Mucosa of descending colon (tissue), 3 donors: ENCODE measurements at regions not wholly inside any gene's neighbourhood (a gene's known extent, or its start where the extent isn't known, plus 50 kb on each side); places are given as distances from the start of the nearest gene placed in this dataset.

ENCODE experiments used
- ATAC-seq: fragments of 200-7000 bp; cut with Tn5 transposase; one replicate; pipeline ENCODE4 v1.9.1; 2020; ENCODE audit warnings: mild to moderate bottlenecking, moderate library complexity
- DNase-seq, 3 donors: peaks; one replicate each; pipeline ENCODE4 v3.0.0-alpha.2; 2020
- H3K36me3 ChIP-seq: fragments of 200-600 bp; one replicate; pipeline ENCODE4 v1.8.0; 2021; ENCODE audit warnings: low read depth, mild to moderate bottlenecking
- H3K4me1 ChIP-seq: fragments of 200-600 bp; one replicate; pipeline ENCODE4 v1.8.0; 2021; ENCODE audit warnings: low read depth, mild to moderate bottlenecking
- H3K4me3 ChIP-seq: fragments of 200-600 bp; one replicate; pipeline ENCODE4 v1.8.0; 2021; ENCODE audit warnings: mild to moderate bottlenecking
- H3K9me3 ChIP-seq: fragments of 200-600 bp; one replicate; pipeline ENCODE4 v1.8.0; 2021; ENCODE audit warnings: mild to moderate bottlenecking
- intact Hi-C, 2 donors: fragments of 100-400 bp; cut with DNase I in 1 of 2; cut with micrococcal nuclease in 1 of 2; formaldehyde crosslinking; loops; one replicate each; pipeline versions ENCODE4 v1.11.0 to v1.11.1; 2022; cut with DNase I, micrococcal nuclease
- TF ChIP-seq, protein P1 (sequence below): fragments of 200-600 bp; IDR thresholded peaks from one replicate; pipeline ENCODE4 v1.8.0; 2022; ENCODE audit warnings: antibody characterized with exemption, mild to moderate bottlenecking
- donor health status: DM: no; HTN: no; CAD: no; lungs with moderate emphysema.
- donor health status: DM: no; HTN: no; CAD: no.
- donor health status: DM: no; HTN: yes; CAD: no.

DNA sequence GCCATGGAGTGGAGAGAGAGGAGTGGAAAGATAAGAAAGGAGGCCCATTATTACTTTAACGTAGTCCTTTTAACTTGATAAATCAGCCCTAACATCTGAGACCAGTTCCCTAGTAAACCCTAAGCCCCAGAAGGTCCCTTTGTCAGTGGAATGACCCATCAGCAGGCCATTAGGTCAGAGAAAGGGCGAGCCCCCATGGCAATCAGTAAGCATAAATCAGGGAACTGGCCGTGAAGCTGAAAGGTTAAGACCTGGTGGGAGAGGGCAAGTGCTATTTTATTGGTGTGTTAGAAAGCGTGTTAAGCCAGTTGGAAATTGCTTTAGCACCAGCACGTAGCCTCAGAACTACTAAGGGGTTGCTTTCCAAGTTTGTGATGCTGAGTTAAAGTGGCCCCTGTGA is 708.0 kb downstream of the BCL11B start:
- ATAC-seq = no peak
- intact Hi-C loops = no loop called here
- Histone ChIP-seq H3K36me3 (no peaks in the 10 kb centered on the region), H3K4me1 (no peaks in the 10 kb centered on the region), H3K9me3 (no peaks in the 10 kb centered on the region), H3K4me3 (no peak overlapping the region)
- DNase-seq = no peak
- TF ChIP-seq, protein P1, sequence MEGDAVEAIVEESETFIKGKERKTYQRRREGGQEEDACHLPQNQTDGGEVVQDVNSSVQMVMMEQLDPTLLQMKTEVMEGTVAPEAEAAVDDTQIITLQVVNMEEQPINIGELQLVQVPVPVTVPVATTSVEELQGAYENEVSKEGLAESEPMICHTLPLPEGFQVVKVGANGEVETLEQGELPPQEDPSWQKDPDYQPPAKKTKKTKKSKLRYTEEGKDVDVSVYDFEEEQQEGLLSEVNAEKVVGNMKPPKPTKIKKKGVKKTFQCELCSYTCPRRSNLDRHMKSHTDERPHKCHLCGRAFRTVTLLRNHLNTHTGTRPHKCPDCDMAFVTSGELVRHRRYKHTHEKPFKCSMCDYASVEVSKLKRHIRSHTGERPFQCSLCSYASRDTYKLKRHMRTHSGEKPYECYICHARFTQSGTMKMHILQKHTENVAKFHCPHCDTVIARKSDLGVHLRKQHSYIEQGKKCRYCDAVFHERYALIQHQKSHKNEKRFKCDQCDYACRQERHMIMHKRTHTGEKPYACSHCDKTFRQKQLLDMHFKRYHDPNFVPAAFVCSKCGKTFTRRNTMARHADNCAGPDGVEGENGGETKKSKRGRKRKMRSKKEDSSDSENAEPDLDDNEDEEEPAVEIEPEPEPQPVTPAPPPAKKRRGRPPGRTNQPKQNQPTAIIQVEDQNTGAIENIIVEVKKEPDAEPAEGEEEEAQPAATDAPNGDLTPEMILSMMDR = no peak

DNA sequence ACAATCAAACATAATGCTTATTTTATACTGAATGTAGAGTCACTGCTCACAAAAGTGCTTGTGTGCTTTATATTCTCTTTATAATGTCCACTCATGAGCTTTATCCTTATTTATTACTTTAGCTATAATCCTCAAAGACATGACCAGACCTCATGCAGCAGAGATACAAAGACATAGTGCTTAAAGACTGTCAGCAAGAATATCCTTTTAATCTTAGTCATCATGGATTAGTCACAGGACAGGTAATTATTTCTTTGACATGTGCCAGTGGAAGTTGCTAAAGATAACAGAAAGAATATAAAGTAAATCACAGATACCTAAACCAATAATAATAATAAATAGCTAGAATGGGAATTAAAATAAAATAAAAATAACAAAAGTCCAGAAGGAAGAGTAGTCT is 707.5 kb downstream of the BCL11B start:
- H3K4me3 ChIP-seq = no peak overlapping the region
- ATAC-seq (no peak), DNase-seq (no peak)
- H3K36me3 ChIP-seq = no peaks in the 10 kb centered on the region
- TF ChIP-seq, protein P1 = no peak
- H3K4me1 ChIP-seq = no peaks in the 10 kb centered on the region
- intact Hi-C loops = no loop called here
- no peaks in the 10 kb centered on the region for H3K9me3 ChIP-seq

DNA sequence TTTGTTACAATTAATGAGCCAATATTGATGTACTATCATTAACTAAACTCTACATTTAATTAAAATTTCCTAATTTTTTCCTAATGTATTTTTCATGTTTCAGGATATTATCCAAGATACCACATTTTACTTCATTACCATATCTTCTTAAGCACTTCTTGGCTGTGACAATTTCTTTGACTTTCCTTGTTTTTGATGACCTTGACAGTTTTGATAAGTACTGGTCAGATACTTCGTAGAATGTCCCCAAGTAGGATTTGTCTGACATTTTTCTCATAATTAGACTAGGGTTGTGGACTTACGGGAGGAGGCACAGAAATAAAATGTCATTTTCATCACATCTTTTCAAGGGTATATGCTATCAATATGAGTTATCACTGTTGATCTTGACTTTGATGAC is 700.9 kb downstream of the BCL11B start:
- intact Hi-C loops = no loop called here
- no peaks in the 10 kb centered on the region for H3K4me1 ChIP-seq
- no peak for ATAC-seq
- TF ChIP-seq, protein P1 = no peak
- no peaks in the 10 kb centered on the region for H3K9me3 ChIP-seq
- no peaks in the 10 kb centered on the region for H3K36me3 ChIP-seq
- DNase-seq = no peak
- no peak overlapping the region for H3K4me3 ChIP-seq

DNA sequence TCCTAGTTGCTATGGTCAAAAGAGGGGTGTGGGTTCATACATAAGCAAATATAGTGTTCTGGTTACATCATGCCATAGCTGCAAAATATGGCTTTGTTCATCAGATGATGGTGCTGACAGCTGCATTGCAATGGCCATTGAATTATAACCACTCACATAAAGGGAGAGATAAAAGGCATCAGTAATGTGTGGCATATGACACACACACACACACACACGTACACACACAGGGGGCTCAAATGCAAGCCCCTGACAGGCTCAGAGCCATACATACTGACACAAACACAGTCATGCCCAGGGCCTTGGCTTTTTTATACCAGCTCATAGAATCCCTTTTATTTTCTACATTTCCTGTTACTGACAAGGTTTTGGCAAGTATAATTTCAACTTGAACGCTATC is 698.9 kb downstream of the BCL11B start:
- Histone ChIP-seq H3K4me3 (no peak overlapping the region), H3K9me3 (no peaks in the 10 kb centered on the region), H3K4me1 (no peaks in the 10 kb centered on the region), H3K36me3 (no peaks in the 10 kb centered on the region)
- no peak for ATAC-seq
- intact Hi-C loops = no loop called here
- TF ChIP-seq, protein P1 = no peak
- no peak for DNase-seq

DNA sequence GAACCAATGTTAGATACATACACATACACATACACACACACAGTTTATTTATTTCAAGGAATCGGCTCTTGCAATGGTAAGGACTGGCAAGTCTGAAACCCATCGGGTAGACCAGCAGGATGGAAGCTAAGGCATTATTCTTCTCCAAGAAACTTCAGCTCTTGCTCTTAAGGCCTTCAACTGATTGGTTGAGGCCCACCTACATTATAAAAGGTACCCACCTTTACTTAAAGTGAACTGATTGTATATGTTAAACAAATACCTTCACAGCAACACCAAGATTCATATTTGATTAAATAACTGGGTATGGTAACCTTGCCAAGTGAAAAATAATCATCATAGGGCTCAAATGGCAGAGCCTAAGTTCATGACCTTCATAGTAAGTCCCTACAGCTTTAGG is 695.5 kb downstream of the BCL11B start:
- no peak for DNase-seq
- Histone ChIP-seq H3K36me3 (no peaks in the 10 kb centered on the region), H3K4me3 (no peak overlapping the region), H3K4me1 (no peaks in the 10 kb centered on the region), H3K9me3 (no peaks in the 10 kb centered on the region)
- intact Hi-C loops = no loop called here
- TF ChIP-seq, protein P1 = no peak
- ATAC-seq = no peak

DNA sequence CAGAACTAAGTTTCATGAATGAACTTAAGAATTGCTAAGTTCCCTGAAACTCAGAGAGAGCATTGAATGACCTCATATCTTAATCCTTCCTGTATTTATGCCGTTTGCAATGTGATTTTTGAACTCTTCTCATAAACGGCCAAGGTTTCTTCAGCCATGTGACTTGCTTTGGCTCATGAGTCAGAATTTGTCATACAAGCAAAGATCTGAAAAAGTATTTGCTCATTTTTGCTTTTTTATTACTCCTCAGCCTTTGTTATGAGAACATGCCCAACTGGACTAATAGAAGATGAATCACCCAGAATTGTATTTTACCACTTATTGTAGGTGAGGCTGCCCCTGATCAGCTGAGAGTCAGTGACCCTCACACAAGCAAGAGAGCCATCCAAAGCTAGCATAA is 693.8 kb downstream of the BCL11B start:
- DNase-seq = no peak
- TF ChIP-seq, protein P1 = no peak
- intact Hi-C loops = no loop called here
- no peak overlapping the region for H3K4me3 ChIP-seq
- H3K9me3 ChIP-seq = no peaks in the 10 kb centered on the region
- no peak for ATAC-seq
- no peaks in the 10 kb centered on the region for H3K36me3 ChIP-seq
- no peaks in the 10 kb centered on the region for H3K4me1 ChIP-seq
